ENCODE measurements at regions not wholly inside any gene's neighbourhood (a gene's known extent, or its start where the extent isn't known, plus 50 kb on each side); places are given as distances from the start of the nearest gene placed in this dataset.
A peak's percentile ranks its signal among the peaks of the same experiment; 100 is the strongest.

DNA sequence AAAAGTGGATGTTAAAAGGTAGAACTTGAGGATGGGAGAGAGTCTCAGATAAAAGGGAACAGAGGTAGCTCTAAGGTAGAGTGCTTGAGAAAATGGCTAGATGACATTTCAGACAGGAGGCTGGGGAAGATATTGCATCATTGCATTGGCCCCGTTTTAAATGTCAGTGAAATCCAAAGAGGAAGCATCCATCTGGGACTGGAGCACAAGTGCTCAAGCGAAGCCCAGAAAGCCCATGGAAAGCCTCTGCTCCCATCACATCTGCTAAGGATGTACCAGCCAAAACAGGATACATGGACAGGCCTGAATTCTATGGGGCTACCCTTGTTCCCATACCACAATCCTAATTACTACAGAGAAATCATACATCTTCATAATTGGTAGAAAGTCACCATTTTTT lies 581.5 kb upstream of the TMEM132C start:
- CTCF ChIA-PET (ENCODE audit: partially characterized antibody): interaction anchor here (0.9 to 1.0 kb wide), 2 partner anchors 8 to 10 kb away, joined by 3 to 4 read pairs; no protein-coding TSS in a partner anchor
- no peaks in the 10 kb centered on the region for H3K27me3 ChIP-seq (replicated peaks in 1 of 4; ENCODE audit: control insufficient read depth in 3 of 4, extremely low read depth in 1 of 4, insufficient read depth in 3 of 4, low read length in 3 of 4)
- H2BK5ac ChIP-seq (ENCODE audit: low read depth, low read length): no peak overlapping the region
- H3K4me2 ChIP-seq (ENCODE audit: insufficient read depth in 1 of 2, low read depth in 2 of 2, low read length in 2 of 2): no peak overlapping the region
- H3K79me1 ChIP-seq (ENCODE audit: low read depth, low read length): no peaks in the 10 kb centered on the region
- H3K4me1 ChIP-seq (replicated peaks in 1 of 4; ENCODE audit: control insufficient read depth in 3 of 4, insufficient read depth in 4 of 4, low read length in 3 of 4): peaks cover 0 to 4% (median 2%) of the 10 kb centered on the region in 4 experiments; a peak in 3 of 7 replicates
- no peak overlapping the region; the same call in 1 of the 2 replicates for H2AK5ac ChIP-seq (ENCODE audit: low read depth, low read length)
- peak; percentile 50; the same call in 1 of the 2 replicates for TF ChIP-seq CEBPB (IDR thresholded peaks at IDR 0.05; ENCODE audit: low read depth, low read length)
- TF ChIP-seq TBP (IDR thresholded peaks at IDR 0.05; ENCODE audit: low read depth, low read length): no peak
- no peak overlapping the region for H3K56ac ChIP-seq (replicated peaks; ENCODE audit: insufficient read length, low read depth, low read length)
- H4K91ac ChIP-seq (replicated peaks; ENCODE audit: insufficient read length, low read length): no peak overlapping the region
- H3K4me3 ChIP-seq (ENCODE audit: extremely low read depth in 1 of 4, insufficient read depth in 2 of 4, low read depth in 3 of 4, low read length in 4 of 4): peak overlapping the region in 1 of 4 experiments; percentile 1; a peak in 1 of 8 replicates
- WGBS, 2 experiments (ENCODE audit: extremely low coverage in 1 of 2, insufficient coverage in 1 of 2, insufficient read length in 1 of 2, insufficient replicate concordance in 2 of 2, low coverage in 1 of 2, low lambda C conversion rate in 2 of 2, missing lambda C conversion rate in 1 of 2): 77% methylated on average over 2 of the region's 2 CpGs; no CpG with 5 or more reads in 1 of the 2 experiments
- no peak overlapping the region for H3K23ac ChIP-seq (ENCODE audit: insufficient read length)
- H2BK15ac ChIP-seq (ENCODE audit: low read length): no peak overlapping the region
- no peaks in the 10 kb centered on the region for H3K23me2 ChIP-seq (ENCODE audit: low read depth, low read length)
- no peak overlapping the region for H4K8ac ChIP-seq (ENCODE audit: extremely low read depth, insufficient read depth, low read length)
- no peak overlapping the region for H3K14ac ChIP-seq (ENCODE audit: insufficient read length)
- H3K9me3 ChIP-seq (ENCODE audit: insufficient read depth in 2 of 2, low read depth in 1 of 2, low read length in 1 of 2): peaks cover 3 to 4% of the 10 kb centered on the region in 2 experiments; a peak in 1 of 4 replicates
- no peak for DNase-seq (ENCODE audit: low read depth in 1 of 2, low spot score in 2 of 2)
- FAIRE-seq: no peak
- H2BK120ac ChIP-seq (replicated peaks; ENCODE audit: low read depth, low read length): no peak overlapping the region
- no peak overlapping the region for H2BK12ac ChIP-seq (ENCODE audit: low read depth, low read length)
- no peaks in the 10 kb centered on the region for H4K20me1 ChIP-seq (replicated peaks in 1 of 2; ENCODE audit: control insufficient read depth in 1 of 2, insufficient read depth in 2 of 2, low read length in 2 of 2)
- no peak overlapping the region for H3K4ac ChIP-seq (replicated peaks; ENCODE audit: insufficient read length, low read depth, low read length)
- no peak overlapping the region for H3K18ac ChIP-seq (ENCODE audit: extremely low read depth, low read length)
- H3K9ac ChIP-seq (replicated peaks in 1 of 4; ENCODE audit: extremely low read depth in 1 of 4, low read depth in 3 of 4, low read length in 3 of 4): no peak overlapping the region
- no peak overlapping the region for H4K5ac ChIP-seq (ENCODE audit: insufficient read length, low read depth, low read length)
- no peak overlapping the region for H3K27ac ChIP-seq (ENCODE audit: low read depth, low read length)
- no peaks in the 10 kb centered on the region for H3K79me2 ChIP-seq (ENCODE audit: control insufficient read depth in 1 of 2, insufficient read depth in 2 of 2, low read length in 2 of 2)
- no peak overlapping the region for H2AFZ ChIP-seq (ENCODE audit: low read length)
- H2BK20ac ChIP-seq (ENCODE audit: low read length): no peak overlapping the region
- no peaks in the 10 kb centered on the region; a peak in 1 of 8 replicates for H3K36me3 ChIP-seq (ENCODE audit: control insufficient read depth in 2 of 4, insufficient read depth in 4 of 4, low read length in 3 of 4)
- POLR2A ChIA-PET (ENCODE audit: partially characterized antibody): no interaction called here
